Left kidney (tissue), 1 donor: ENCODE measurements at regions not wholly inside any gene's neighbourhood (a gene's known extent, or its start where the extent isn't known, plus 50 kb on each side); places are given as distances from the start of the nearest gene placed in this dataset.

Experiments used
- DNase-seq: peaks from one replicate; pipeline ENCODE4 v3.0.0-alpha.2; 2013

DNA sequence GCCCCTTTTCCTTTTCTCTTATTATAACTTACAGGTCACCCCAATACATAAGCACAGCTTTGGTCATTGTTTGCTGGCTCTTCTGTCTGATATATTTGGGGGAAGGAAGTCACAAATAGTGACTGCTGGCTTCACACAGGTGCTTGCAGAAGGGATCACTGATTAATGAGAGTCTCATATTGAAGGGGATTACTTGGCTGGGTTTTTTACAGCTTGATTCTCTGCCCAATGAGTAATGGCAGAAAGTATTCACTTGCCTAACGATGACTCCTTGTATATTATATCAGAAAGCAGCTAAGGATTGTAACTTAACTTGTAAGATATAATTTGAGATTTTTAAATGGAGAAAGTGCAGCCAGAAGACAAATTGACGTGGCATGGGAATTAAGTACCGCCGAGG is 119.3 kb upstream of the PFN2 start:
- no peak for DNase-seq

DNA sequence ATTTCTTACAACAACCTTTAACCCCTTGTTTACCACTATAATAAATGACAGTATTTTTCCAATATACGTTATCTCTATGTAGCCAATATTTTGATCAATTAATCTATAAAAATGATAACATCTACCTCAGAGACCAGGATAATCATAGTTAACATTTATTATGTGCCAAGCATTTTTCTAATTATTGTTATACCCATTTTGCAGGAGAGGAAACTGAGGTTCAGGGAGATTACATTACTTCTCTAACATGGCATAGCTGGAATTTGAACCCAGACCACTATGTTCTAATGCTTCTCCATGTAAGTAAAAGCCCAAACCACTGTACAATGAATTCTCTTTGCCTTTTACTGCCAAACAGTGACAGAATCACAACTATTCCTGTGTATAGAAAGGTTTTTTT is 113.4 kb upstream of the PFN2 start:
- DNase-seq = no peak

DNA sequence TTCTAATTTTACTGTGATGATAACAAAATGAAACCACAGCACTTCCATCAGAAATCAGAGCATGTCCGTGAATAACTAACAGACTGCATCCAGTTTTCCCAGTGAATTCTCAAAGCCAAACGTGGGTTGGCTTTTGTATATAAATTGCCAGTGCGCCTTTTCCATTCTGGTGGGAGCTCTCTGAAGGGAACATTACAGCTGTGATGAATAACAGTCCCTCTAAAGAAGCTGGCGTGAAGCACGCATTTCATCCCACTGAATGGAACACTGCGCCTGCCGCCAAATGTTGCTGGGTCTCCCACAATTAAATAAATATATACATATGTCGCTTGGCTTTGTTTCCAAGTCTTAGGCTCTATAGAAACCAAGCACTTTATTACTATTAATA is 113.0 kb upstream of the PFN2 start:
- DNase-seq = no peak

DNA sequence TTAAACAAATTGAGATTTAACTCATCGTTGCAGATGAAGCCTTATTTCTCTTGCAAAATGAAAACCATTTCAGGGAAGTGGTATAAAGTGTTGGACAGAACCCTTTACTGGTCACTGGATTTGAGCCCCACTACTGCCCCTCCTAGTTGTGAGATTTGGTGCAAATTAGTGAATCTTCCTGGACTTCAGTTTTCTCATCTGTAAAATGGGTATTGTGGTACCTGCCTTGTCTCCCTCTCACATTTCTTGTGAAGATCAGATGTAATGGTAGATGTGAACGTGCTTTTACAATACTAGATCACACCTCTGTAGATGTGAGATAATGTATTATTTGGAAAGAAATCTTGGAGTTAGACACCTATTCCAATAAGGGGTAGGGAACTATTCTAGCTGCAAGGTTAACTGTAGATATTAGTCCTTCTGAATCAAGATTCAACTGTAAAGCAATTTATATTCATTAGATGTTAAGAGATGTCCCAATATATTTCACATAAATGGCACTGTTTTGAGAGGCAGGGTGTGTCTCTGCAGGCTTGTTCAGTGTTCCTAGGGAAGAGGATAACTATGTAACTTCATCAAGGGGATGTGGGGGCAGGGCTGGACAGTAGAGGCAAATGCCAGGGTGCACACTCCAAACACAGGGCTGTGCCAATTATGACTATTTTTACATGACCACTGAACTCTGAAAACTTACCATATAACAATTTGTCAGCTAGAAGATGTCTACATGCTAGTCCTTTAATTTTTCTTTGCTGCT is 112.4 kb upstream of the PFN2 start:
- DNase-seq = no peak

DNA sequence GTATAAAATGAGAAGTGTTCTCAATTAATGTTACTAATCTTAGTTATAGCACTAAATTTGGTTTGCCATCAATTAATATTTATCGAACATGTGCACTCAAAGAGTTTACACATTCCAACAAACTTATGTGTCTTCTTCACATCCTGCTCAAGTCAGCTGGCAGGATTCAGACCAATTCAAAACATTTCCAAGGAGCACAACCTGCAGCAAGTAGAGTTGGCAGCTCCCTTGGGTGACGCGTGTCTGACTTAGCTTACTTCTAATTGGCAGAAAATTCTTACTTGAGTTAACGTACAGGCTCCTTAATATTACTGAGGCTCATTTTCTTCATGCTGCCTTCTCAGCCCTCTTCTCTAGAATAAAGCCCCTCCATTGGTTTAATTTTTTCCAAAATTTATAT is 110.4 kb upstream of the PFN2 start:
- no peak for DNase-seq

DNA sequence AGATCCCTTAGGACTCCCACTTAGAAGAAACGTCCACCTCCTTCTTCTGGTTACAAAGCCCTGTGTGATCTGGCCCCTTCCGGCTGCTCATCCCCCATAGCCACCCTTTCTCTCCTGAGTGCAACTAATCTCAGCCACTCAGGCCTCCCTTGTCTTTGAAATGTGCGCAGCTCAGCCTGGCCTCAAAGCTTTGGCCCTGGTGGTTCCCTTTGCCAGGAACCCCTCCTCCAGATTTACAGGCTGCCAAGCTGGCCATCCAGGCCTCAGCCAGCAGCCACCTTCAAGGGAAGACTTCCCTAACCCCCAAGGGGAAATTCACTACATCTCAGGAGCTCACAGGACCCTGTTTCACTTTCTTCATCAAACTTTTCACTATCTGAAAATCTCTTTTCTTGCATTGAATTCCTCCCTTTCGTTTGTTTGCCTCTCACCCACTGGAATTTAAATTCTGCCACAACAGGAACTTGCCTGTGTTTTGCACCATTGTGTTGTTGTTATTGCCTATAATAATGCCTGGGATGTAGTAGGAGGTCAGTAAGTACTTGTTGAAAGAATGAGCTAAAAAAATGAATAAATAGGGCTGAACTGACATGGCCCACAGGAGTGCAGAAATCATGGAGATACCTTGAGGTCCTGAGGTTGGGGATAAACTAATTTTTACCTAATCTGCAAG is 109.5 kb upstream of the PFN2 start:
- DNase-seq = no peak

DNA sequence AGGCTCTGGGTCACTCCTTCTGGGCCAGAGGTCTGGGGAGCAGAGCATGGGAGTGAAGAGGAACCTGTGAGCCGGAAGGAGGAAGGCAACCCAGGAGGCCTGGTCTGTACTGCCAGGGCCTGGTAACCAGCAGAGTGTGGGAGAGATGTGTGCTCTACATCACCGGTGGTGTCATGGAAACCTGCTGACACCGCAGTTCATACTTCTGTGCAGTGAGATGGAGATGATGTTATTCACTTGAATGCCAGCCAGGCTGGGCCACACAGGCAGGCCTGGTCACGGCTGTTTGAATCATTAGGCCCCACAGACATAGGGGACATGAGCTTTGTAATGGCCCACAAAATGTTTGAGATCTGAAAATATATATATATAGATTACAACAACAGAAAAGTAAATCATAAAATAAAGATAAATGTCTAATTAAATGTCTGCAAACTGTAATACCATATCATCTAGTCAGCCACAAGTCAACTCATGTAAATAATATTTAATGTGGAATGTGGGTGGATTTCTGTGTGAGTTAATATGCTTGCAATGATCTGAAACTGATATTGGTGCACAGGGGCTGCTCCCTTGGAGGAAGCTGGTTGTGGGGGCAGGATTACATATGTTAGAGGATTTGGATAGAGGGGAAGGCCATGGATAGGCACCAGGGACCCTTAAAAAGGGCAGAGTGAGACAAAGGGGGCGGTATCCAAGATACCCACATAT is 108.5 kb upstream of the PFN2 start:
- DNase-seq = peak; percentile 48

DNA sequence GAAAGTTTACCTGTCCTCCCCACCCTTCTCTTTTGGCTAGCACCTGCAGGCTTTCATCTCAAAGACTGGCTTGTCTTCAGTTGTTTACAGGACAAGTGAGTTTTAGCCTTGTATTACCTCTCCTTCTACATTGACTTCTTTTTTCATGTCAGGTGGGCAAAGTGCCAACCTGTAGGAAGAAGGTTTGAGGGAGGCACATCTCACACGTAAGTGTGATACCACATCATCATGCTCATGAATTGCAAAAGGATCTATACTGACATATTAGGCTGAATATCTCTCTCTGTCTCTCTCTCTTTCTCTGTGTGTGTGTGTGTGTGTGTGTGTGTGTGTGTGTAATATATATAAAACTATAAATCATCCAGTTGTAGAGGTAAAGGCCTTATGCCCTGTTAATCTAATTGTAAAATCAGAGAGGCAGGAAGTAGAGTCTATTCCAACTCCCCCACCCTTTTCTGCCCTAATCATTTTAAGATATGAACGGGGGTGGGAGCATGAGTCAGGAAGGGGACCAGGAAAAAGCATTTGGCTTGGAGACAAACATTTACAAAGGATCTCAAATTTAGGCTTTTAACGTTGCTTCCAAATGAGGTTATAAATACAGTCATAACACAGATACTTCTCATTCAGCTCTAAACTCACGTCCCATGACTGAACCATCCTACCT is 107.0 kb upstream of the PFN2 start:
- no peak for DNase-seq

DNA sequence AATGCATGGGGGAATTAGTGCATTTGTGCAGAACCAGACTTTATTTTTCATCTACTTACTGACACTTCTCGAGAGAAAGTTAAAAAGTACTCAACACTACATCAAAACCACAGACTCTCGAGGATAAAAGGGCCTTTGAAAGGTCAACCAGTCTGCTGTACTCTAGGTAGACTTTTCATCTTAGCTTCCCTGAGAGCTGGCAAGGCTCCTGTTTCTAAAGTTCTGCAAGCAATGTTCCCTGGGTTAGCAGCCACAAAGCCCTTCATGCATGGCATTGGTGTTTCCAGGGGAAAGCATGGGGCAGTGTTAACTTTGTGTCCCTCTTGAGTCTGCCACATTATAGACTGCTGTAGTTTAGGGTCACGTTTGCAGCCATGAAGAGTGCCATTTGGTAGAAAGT is 106.4 kb upstream of the PFN2 start:
- no peak for DNase-seq

DNA sequence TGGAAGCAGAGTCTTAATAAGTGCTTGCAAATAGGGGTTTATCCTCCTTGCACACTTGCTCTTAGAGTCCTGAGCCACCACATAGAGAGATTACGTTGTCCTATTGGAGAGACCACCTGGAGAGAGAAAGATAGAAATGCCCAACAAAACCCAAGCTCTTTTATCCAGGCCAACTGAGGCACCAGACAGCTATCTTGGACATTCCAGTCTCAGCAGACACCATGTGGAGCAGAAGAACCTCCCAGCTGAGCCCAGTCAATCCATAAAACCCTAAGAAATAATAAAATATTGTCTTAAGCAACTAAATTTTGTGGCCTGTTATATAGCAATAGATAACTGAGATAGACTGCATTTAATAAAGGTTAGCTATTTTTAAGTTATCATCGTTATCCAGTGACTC is 105.7 kb upstream of the PFN2 start:
- no peak for DNase-seq

DNA sequence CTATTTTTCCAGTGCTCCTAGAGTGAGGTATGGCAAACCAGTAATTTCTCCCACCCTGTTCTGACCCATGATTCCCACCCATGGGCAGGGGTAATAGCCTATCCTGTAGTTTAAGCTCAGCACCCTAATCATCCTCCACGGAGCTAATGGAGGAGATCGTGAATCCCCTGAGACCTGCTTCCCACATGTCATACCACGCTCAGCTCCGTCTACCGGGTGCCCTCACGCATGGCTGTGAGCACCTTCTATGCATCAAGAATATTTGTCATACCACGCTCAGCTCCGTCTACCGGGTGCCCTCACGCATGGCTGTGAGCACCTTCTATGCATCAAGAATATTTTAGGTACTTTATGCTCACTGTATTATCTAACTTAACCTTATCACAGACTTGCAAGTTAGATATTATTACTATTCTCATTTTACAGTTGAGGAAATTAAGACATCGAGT is 104.7 kb upstream of the PFN2 start:
- no peak for DNase-seq

DNA sequence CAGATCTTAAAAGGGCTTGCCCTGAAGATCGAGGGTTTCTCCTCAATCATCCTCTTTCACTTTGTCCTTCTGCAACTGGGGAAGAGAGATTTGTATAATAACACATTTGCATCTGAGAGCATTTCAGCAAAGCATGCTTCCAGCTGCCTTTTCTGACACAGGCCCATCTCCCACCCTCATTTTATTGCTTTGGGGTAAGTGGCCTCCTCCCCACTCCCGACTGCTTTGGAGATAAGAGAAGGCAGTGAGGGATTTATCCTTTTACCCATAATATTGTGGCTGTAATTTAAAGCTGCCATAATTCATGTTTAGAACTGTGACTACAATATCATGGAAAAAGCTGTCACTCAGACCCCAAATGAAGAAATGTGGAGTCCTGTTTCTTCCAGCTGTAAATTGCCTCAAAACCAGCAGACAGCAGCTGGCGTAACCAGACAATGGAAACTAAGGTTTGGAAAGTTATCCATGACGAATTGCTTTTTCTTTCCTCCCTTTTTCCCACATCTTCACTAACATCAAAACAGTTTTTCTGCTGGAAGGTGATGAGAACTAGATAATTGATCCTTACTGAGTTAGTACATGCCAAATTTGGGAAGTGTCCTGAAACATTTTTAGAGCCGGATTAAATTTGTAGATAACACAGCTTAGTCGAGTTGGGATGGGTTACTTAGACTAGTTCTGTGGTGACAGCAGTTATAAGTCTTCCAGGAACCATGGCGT is 104.2 kb upstream of the PFN2 start:
- DNase-seq = peak; percentile 68

DNA sequence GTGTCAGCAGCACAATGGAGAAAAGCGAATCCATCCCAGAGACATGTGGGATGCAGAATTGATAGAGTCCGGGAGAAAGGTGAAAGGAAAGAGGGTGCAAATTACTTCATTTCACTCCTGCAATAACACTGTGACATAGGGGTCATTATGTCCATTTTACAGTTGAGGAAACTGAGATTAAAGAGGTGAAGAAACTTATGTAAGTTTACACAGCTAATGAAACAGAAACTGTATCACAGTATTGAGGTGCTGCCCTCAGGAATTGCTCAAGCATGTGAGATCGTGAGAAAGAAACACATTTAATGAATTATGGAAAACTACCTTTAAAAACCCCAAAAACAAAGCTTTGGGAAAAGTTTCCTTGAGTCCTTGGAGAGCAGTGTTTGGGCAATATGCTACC is 103.6 kb upstream of the PFN2 start:
- DNase-seq = no peak

DNA sequence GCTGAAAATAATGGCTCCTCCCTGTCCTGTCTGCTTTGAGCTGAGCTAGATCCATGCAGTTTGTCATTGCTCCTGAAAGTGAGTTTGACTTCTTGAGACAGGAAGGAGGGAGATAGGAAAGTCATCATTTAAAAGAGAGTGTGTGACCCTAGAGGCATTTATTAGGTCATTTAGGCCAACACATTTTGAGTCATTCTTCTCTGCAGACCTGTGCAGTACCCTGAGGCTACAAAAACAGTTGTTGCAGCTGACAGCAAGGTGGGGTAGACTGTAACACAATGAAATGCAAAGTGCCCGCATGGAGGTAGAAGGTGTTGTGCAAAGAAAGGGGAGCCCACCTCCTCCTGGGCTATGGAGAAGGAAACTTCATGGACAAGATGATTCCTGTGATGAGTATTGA is 102.8 kb upstream of the PFN2 start:
- DNase-seq = no peak

DNA sequence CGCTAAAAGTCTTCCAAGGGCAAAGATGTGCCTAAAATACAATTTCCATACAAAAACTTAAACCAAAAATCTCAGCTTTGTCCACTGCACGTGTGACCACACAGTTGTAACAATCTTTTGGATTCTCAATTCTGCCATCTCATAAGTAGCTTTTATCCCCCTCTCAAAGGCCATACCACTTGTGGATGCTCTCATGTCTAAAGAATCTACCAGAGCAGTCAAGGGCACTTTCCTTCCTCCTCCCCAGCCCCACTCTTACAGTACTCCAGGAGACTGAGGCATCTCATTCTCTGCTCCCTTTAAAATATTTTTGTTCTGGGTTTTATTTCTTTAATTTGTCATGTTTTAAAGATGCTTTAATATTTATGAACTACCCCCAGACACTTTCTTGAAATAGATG is 102.3 kb upstream of the PFN2 start:
- no peak for DNase-seq

DNA sequence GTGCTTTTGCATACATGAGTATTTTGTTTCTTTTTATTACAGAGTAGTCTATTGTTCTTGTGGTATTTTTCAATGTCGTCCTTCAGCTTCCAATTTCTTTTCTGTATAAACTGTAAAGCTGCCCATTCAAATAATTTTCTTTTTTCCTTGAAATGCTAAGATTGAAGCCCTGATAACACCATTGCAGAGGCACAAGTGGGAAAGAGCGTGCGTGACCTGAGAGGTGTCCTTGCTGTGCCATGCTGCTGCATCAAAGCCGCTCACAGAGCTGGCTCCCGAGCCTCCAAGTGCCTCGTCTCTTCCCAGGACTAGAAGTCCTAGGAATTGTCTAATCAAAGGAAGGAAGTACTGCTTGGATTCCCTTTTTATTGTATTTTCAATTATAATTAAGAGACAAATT is 101.9 kb upstream of the PFN2 start:
- no peak for DNase-seq

DNA sequence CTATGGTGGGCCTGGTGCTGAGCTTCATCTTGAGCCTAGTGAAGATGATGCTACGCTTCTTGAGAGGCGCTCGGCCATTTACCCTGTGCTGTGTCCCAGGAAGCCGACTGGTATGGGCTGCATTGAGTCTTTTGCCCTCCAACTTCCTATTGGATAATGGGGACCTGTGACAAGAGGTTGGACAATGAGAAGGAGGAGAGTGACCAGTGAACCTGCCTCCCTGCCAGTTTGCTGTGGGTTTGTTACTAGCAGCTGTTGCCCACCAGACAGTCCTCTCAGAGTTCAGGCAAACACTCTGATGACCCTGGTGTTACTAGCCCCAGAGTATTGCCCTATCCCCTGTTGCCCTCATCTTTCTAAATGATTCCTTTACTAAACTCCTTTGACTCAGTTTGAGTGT is 99.6 kb upstream of the PFN2 start:
- no peak for DNase-seq

DNA sequence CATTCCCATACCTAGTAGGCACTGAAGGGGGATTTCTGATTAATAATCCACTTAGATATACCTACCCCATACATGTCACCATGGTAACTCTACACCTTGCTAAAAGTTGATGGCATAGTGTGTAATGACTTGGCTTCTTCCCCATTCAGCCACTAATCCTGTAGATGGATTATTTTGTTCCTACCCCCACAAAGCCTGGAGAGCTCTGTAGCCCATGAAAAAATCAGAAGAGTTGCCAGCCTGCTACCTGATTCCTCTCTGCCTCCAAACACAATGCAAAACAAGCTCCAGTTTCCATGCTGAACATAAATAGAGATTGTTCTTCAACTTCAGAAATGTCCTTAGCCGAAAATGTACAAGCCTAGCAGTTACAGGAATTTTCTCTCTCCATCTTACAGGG is 98.9 kb upstream of the PFN2 start:
- DNase-seq = no peak

DNA sequence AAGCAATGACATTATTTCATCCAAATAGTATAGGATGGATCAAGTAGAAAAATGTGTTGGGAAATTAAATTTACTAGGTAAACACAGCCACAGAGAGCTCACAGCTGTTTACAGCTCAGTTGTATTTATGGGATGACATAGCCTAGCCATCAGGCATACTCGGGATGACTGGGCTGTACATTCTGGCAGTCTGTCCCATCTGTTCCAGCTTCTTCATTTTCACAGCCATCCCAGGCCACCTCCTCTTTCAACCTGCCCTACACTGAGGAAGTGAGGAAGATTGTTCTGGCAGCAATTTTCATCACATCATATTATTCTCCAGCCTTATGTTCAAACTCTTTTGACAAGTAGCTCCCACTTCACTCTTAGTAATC is 98.4 kb upstream of the PFN2 start:
- DNase-seq = no peak

DNA sequence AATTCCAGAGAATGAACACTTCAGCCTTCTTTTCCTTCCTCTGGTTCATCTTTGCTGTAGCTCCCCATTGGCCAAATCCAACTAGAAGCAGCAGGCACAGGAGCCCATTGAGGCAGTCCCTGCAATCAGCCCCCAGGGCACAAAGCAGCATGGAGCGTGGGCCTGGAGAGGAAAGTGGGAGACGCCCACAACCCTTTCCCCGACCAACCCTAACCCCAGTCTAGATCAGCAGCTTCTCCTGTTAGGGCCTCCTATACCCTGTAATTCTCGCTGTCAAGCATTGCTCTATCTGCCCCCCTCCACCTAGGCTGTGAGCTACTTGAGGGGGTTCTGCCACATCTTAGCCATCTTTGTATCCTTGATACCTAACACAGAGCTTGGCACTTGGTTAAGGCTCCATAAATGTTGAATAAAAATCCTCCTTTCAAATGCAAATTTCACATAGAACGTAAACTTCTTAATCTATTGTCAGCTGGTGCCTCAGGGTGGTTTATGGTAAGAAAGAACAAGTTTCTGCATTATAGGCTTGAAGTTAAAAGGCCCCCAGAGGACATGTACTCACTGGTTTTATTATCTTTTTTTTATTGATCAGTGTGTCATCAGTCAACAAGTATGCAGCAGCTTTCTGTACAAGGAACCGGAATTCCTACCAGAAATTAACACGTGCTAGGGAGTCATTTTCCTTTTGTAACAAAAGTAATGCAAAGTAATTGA is 97.9 kb upstream of the PFN2 start:
- DNase-seq = no peak

DNA sequence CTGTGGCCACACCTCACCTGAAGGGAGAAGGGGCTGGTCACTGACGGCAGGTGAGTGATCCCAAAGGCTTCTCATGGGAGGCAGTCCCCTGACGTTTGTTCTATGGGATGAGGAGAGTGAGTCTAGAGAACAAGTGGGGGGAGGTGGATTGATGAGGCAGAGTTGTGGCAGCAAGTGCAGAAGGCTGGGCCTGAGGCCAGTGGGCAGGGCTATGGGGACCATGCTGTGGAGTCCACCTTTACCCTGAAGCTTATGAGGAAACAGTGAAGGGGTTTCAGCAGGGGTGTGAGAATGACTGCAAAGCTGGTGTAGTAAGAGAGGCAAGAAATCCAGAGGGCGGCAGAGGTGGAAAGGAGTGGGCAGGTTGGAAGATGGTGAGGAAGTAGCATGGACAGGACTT is 96.9 kb upstream of the PFN2 start:
- no peak for DNase-seq

DNA sequence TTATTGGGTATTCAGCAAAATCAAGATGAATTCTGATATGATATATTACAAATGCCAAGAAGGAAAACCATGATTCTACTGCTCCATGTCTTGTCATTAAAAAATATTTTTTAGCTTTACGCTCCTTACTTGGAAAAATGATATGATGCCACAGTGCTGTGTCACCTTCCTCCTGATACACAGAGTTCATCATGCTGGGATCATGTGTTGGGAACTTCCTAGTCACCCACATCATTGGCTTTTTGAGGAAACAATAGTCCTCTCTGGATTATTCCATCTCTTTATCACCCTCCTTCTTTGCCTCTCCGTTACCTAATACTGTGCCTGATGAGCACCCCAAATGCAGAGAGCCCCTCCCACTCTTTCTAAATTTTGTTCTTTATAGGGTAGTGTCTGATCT is 94.3 kb upstream of the PFN2 start:
- no peak for DNase-seq
